Lower leg skin (tissue), 3 donors: ENCODE measurements at regions not wholly inside any gene's neighbourhood (a gene's known extent, or its start where the extent isn't known, plus 50 kb on each side); places are given as distances from the start of the nearest gene placed in this dataset.

ENCODE experiments used
- CTCF ChIP-seq, 3 donors: fragments of 450-650 bp; IDR thresholded peaks; one replicate each; pipeline ENCODE4 v1.5.1; 2016; ENCODE audit warnings: antibody characterized with exemption in 3 of 3, mild to moderate bottlenecking in 3 of 3, moderate library complexity in 2 of 3
- POLR2A ChIP-seq, 2 donors: fragments of 450-650 bp; IDR thresholded peaks; one replicate each; pipeline ENCODE4 v1.6.1; 2016 to 2017; ENCODE audit warnings: antibody characterized with exemption in 2 of 2, mild to moderate bottlenecking in 1 of 2, moderate library complexity in 1 of 2

- no peak for TF ChIP-seq CTCF (IDR thresholded peaks at IDR 0.05)
- no peak for TF ChIP-seq POLR2A (IDR thresholded peaks at IDR 0.05)
These were observed 857.0 kb downstream of the KCNA4 start for GRCh38 chr11:29159552-29160465.
